GM06990 (cell line): ENCODE measurements at regions not wholly inside any gene's neighbourhood (a gene's known extent, or its start where the extent isn't known, plus 50 kb on each side); places are given as distances from the start of the nearest gene placed in this dataset.

ENCODE experiments used
- DNase-seq: peaks from one replicate; pipeline ENCODE4 v3.0.0-alpha.2; 2011; ENCODE audit not compliant: insufficient read length; ENCODE audit errors: extremely low read depth
- H3K27me3 ChIP-seq: replicated peaks from 2 replicates; pipeline ENCODE4 v1.6.0; 2011; ENCODE audit warnings: low read length; ENCODE audit not compliant: control insufficient read depth, insufficient read depth
- H3K36me3 ChIP-seq: 2 replicates; pipeline ENCODE4 v1.5.1; 2011; ENCODE audit warnings: low read length; ENCODE audit not compliant: control insufficient read depth, insufficient read depth
- H3K4me3 ChIP-seq: replicated peaks from 2 replicates; pipeline ENCODE4 v1.5.1; 2011; ENCODE audit warnings: low read depth, mild to moderate bottlenecking, control low read depth, low read length
- TF ChIP-seq, protein P1 (sequence below): IDR thresholded peaks from 2 replicates; pipeline ENCODE4 v1.5.1; 2011; ENCODE audit warnings: low read length, control low read depth, mild to moderate bottlenecking, inconsistent platforms; ENCODE audit not compliant: insufficient read depth, poor library complexity, severe bottlenecking

DNA sequence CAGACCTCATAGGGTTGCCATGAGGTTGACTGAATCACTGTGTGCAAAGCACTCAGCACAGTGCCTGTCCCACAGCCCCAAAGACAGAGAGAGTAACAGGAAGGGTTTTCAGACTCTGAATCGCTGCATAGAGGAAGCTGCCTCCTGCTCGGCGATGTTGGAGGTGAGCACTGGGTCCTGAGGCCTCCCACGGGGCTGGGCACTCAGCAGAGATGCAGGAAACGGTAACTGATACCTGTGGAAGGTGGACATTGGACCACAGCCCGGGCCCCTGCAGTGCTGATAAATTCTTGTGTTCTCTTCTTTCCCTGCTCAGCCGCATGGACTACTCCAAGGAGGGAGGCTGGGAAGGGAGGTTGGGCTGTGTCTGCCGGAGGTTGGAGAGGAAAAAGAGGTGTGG is 389.7 kb downstream of the PTPRU start:
- no peak for DNase-seq
- Histone ChIP-seq H3K27me3 (no peaks in the 10 kb centered on the region; the same call in 1 of the 2 replicates), H3K36me3 (no peaks in the 10 kb centered on the region), H3K4me3 (no peak overlapping the region)
- TF ChIP-seq, protein P1, sequence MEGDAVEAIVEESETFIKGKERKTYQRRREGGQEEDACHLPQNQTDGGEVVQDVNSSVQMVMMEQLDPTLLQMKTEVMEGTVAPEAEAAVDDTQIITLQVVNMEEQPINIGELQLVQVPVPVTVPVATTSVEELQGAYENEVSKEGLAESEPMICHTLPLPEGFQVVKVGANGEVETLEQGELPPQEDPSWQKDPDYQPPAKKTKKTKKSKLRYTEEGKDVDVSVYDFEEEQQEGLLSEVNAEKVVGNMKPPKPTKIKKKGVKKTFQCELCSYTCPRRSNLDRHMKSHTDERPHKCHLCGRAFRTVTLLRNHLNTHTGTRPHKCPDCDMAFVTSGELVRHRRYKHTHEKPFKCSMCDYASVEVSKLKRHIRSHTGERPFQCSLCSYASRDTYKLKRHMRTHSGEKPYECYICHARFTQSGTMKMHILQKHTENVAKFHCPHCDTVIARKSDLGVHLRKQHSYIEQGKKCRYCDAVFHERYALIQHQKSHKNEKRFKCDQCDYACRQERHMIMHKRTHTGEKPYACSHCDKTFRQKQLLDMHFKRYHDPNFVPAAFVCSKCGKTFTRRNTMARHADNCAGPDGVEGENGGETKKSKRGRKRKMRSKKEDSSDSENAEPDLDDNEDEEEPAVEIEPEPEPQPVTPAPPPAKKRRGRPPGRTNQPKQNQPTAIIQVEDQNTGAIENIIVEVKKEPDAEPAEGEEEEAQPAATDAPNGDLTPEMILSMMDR = no peak

DNA sequence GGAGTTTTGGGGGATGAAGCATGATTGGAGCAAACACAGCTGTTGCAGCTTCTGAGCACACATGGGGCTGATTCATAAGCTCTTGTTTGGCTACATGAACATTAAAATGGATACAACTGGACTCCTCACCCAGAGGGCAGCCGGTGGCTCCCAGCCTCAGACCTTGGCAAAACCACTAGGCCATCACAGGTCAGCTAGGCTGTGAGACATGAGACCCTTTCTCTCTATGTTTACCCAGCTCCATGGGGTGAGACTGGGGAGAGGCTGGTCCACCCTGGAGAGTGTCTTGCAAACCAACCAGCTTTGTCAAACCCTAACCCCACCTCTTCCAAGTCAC is 388.7 kb downstream of the PTPRU start:
- TF ChIP-seq, protein P1 = no peak
- Histone ChIP-seq H3K27me3 (no peaks in the 10 kb centered on the region; the same call in 1 of the 2 replicates), H3K4me3 (no peak overlapping the region), H3K36me3 (no peaks in the 10 kb centered on the region)
- DNase-seq = no peak

DNA sequence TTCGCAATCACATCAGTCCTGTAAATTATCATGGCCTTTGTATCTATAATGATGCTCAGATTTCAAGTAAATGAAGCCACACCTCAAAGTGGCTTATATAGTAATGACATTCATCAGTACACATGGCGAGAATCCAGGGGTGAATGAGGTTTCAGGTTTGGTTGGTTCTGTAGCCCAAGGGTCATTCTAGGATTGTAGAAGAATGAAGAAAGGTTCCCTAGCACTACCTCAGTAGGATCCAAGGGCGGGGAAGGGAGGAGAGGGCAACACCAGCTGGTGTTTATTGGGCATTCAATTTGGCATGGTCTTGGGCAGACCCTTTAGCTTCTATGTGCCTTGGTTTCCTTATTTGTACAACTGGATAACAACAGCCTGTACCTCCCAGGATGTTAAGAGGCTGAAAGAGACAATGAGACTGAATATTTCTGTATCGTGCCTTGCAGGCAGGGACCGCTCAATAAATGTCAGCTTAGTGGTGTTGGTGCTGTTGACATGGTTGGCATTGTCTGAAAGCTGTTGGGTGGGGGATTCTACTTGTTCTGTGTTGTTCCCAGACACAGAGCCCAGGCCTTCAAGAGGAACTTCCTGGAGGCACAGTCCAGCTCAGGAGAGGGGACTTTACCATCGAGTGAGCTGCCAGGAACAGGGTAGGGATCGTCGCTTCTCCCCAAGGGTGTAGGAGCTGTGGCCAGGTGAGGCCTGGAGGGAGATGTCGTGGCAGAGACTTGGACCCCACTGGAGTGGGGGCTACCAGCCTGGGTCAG is 388.2 kb downstream of the PTPRU start:
- no peak for DNase-seq
- Histone ChIP-seq H3K4me3 (no peak overlapping the region), H3K36me3 (no peaks in the 10 kb centered on the region), H3K27me3 (no peaks in the 10 kb centered on the region; the same call in 1 of the 2 replicates)
- TF ChIP-seq, protein P1 = no peak

DNA sequence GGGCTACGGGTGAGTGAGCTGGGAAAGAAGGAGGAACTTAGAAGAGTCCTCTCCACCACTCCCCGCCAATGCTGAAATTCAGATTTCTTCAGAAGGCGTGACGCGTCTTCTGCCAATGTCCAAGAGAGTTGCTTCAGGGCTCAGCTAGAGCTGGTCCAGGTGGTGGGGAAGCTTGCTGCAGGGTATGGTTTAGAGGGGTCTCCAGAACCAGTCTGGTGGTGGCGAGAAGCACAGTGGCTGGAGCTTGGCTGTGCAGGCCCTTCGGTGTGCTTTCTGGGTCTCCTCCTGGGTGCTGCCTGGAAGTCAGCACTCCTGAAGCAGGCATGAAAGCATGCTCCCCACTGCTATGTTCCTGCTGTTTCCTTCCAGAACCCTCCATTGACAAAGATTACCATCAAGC is 387.2 kb downstream of the PTPRU start:
- TF ChIP-seq, protein P1 = no peak
- DNase-seq = no peak

DNA sequence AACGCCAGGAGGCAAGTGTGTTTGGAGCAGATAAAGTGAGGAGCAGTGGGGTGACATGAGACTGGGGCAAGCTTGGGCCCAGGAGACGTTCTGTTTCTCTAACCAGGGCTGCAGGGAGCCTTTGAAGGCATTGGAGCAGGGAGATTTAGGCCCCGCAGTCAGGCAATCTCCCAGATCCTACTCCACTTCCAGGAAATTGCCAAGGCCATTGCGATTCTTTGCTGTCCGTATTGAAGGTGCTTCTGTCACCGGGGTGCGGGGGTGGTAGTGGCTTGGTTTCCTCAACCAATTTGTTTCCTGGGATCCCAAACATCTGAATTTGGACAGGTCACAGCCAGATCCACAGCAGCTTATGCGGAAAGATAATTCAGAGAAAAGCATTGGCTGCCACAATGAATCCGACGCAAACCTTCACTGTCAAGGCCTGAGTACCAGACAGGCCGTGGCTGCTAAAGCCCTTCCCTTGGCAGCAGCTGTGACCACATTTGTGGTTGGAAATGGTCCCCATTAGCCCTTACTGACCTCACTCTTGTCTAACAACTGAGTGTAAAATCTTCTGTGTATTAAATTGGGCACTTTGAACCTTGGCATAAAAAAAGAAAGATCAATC is 385.6 kb downstream of the PTPRU start:
- Histone ChIP-seq H3K36me3 (no peaks in the 10 kb centered on the region), H3K4me3 (no peak overlapping the region), H3K27me3 (no peaks in the 10 kb centered on the region; the same call in 1 of the 2 replicates)
- DNase-seq = no peak
- TF ChIP-seq, protein P1 = no peak

More for the DNA sequence above, 387.2 kb downstream of the PTPRU start:
- no peaks in the 10 kb centered on the region; the same call in 1 of the 2 replicates for H3K27me3 ChIP-seq
- no peak overlapping the region for H3K4me3 ChIP-seq
- no peaks in the 10 kb centered on the region for H3K36me3 ChIP-seq

DNA sequence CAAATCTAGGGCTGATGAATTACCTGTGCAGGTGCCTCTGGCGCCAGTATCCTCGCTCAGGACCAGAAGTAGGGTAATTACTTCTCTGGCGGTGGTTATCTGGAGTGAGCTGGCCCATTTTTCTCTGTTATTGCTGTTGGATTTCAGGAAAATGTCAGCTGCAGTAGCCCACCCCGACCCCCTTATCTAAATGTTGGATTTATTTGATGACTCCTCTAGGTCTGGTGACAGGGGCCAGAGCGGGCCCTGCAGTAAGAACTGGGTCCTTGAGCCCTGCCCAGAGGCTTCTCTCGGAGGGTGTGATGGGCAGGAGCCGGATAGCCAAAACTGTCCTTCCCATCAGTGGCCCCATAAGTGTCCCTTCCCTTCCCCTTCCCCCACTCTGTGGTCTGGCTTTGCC is 384.3 kb downstream of the PTPRU start:
- Histone ChIP-seq H3K27me3 (no peaks in the 10 kb centered on the region; the same call in 1 of the 2 replicates), H3K4me3 (no peak overlapping the region), H3K36me3 (no peaks in the 10 kb centered on the region)
- DNase-seq = no peak
- TF ChIP-seq, protein P1 = no peak
